GM18867 (cell line): ENCODE measurements at regions not wholly inside any gene's neighbourhood (a gene's known extent, or its start where the extent isn't known, plus 50 kb on each side); places are given as distances from the start of the nearest gene placed in this dataset.
"Not testable (repeated sequence)": the region's sequence is repeated elsewhere in the genome, so short reads cannot be mapped to it uniquely, and the experiment has no call there.

ENCODE experiments used
- ATAC-seq: cut with Tn5 transposase; IDR thresholded peaks from one replicate; pipeline ENCODE4 v1.9.1; 2021; ENCODE audit warnings: mild to moderate bottlenecking, moderate library complexity; ENCODE audit not compliant: unreplicated experiment

DNA sequence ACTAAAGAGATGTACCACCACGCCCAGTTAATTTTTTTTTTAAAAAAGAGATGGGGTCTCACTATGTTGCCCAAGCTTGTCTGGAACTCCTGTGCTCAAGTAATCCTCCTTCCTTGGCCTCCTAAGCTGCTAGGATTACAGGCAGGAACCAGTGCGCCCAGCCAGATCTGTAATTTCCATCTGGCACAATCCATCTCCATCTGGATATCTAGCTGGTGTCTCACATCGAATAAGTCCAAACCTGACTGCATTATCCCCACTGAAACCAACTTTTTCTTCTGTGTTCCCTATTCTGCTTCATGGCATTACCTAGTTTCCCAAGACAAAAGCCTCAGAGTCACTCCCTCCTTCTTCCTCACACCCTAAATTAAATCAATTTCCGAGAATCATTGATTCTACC, 125.8 kb upstream of the TEX13C start:
- ATAC-seq = no peak

DNA sequence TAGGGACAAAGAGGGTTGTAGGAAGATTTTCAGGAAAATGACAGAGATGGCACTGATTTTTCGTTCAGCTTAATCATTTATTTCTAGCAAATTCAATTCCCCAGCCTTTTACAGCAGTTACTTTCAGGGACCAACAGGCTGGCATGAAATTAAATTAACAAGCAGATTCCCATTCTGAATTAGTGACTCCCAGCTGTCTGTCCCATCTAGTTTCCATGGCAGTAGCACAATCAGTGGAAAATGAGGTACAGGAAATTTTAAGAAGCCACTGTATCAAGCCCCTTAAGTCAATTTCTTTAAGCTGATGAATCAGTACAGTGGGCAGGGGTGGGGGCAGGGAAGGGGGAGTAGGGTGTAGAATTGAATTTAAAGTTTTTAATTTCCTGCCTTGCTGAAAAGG, 121.1 kb upstream of the TEX13C start:
- ATAC-seq = no peak

DNA sequence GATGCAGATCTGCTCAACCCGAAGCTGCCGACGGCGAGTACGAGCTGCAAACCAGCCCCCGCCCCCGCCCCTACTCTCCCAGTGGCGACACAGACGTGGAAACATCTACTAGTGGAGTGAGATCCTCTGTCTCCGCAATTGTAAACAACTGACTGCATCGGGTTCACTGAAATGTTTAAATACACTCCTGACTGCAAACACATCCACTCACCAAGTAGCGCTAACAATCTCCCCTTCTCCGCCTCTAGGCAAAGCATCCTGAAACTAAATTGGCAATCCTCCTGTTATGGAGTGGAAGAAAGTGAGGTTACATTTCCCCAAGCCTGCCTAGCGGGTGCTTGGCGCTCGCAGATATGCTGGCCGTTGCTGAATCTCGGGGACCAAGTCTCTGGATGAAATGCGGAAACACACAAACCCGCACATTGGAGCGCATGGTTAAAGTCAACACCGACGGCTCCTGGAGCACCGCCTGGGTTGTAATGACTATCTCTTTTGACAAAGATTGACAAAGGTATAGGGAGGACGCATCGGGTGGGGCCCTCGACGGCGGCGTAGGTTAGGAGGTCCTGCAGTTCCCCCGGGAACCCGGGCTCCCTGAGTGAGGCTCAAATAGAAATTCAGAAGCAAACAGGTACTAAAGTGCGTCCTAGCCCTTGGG, 117.0 kb upstream of the TEX13C start:
- no peak for ATAC-seq

DNA sequence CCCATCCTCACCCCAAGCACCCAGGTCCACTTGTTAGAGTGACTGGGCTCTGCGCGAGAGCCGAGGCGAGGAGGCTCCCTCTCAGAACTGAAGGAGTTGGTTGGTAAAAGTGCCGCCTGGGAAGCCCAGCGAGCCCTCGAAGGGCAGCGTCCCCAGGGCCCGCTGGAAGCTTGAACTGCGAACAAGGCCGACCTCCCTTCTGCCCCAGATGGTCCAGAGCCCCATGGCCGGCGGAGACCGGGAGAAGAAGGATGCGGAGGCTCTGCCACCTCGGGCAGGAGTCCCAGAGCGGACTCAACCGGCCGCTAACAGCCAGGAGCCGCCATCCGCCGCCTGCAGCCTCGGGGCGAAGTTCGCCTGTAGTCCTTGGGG, 116.3 kb upstream of the TEX13C start:
- no peak for ATAC-seq

DNA sequence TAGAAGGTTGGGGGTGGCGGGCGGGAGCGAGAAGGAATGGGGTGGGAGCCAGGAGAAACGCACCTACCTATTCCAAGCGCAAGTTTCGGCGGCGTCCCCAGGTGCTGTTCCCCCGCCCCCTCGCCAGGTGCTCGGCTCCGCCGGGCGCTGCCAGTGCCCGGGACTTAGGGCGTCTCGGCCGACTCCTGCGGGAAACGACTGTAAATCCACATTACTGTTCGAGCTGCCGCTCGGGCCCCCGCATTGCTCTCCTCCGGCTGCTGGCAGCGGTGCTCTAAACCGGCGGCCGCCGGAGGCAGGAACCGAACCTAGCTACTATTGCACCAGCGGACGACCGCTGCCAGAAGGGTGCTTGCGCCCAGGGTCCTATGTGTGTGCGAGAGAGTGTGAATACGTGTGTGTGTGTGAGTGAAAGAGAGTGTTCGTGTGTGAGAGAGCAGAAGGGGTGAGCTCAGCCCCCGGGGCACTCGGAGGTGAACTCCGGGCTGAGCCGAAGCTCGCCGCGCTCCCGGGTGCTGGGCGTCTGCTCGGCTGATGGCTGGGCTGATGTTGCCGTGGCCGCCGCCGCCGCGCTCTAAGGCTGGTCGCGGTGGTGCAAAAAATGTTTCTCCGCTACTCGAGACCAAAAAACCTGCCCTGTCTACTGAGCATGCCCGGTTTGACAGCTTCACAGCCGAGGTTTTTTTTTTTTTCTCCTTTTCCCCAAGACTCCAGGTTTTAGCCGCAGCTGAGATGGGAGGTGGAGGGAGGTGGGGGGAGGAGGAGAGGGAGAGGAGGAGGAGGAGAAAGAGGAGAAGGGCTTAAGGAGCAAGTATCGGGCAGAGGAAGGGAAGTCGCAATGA, 115.7 kb upstream of the TEX13C start:
- no peak for ATAC-seq

DNA sequence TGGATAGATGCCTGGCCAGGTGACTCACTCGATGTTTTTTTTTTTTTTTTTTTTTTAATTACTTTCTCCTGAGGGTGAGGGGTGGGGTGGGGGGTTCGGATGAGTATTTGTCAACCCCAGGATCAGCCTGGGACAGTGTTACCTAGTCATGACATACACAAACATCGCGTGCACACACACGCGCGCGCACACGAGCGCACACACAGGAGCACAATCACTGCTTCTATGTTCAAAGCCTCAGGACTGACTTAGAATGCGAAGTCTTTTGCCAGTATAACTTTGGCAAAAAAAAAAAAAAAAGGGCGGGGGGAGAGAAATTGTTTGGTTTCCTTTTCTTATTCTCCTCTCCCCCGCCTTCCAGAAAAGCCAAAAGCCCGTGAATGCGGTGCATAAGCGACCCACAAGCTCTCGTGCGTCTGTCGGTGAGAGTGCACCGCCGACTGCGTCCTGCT, 115.0 kb upstream of the TEX13C start:
- no peak for ATAC-seq

DNA sequence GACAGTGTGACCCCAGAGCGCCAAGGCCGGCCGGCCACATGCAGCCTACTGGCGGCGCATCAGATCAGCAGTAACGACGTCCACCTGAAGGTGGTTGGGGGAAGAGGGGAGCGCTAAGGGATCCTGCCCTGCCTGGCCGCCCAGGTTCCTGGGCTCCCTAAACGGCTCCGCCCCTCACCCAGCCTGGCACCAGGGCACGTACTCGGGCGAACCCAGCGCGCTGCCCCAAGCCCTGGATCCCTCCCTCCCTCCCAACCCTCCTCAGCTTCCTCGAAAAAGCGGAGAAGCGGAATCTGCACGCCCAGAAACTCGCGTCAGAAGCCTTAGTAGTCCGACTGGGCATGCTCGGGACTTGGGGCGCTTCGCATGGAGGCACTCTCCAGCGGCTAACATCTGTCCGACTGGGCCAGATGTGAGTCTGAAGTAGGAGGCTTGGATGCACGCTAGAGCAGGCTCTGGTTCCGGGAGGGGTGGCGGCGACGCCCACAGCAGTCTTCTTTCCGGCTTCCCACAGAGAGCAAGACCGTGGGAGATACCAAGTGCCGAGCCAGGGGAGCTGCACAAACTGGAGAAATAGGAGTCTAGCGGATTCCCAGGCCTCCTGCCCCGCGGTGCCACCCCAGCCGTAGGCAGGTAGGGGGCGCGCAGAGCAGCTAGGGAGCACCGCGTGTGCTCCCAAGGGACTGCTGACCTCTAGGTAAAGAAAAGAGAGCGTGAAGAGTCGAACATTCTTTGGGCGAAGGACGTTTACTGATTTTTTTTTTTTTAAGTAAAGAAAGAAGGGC, 114.3 kb upstream of the TEX13C start:
- ATAC-seq = no peak

DNA sequence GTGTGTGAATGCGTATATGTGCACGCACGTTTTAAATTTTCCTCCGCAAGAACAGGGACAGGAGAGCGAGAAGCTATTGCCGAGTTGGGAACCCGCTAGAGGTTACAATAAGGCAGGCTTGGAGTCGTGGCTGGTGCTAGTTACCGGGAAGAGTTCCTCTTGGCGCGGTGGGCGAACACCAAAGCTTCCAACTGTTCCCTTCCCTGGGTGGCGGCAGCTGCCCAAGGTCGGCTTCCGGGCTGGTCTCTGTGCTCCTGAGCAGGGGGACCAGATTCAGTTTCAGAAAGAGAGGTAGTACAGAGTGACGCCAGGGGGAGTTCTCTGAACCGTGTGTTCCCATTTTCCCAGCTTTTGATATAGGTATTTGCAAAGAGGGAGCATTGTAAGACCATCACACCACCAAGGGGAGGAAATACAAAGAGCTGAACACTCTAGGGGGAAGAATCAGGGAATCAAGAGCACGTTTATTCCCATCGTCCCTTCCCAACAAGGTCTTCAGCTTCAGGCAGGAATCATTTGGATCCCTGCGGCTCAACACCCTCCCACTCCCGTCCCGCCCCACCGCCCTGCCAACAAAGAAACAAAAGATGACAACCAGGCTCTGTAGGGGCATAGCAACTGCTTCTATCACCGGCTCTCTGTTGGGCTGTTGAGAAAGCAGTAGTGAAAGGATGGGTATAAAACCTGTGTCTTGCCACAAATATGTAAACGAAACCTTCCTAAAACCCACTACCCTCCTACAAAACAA, 113.6 kb upstream of the TEX13C start:
- no peak for ATAC-seq

DNA sequence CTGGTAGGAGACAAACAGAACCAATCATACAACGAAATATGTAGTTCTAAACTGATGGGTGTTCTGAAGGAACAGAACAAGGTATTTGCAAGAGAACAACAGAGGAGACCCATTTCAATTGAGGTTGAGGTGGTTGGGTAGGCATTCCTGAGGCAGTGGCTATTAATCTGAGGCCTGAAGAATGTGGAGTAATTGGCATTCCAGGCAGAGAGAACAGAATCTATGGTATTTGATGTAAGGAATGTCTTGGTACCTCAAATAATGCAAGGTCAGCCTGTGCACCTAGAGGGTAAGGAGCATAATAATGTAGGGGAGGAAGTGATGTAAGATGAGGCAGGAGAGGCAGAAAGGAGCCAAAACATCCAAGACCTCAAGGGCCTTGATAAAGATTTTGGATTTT, 109.5 kb upstream of the TEX13C start:
- no peak for ATAC-seq

DNA sequence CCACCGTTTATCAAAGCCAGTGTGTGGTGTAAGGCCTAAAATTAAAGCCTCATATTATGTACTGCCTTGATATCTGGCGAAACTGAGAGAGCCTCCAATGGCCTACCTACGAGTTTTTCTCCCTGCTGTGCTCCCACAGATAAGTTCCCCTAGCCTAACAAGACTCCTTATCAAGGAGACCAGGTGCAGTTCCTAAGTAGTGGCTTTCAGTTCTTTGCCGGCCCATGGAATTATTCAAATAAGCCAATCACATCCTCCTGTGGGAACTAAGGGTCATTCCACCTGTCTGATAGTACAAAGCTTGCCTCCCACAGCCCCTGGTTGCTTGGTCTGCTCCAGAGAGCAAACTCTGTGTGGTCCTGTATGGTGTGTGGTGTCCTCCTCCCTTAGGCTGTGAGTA, 99.8 kb upstream of the TEX13C start:
- ATAC-seq = no peak

DNA sequence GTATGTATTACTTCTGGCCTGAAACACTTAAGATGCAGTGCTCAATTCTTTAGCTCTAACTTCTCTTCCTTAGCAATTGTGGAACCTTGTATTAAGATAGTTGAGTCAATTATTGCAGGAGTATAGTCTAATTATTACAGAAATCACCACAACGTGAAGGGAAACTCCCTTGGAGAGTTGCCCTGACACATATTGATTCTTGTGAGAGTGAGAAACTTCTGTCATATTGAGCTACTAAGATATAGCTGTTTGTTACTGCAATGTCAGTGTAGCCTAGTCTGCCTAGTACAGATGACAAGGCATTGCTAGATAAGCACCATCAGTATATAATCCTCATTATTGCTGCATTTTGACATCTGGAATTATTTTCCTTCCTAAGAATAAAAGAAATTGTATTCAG, 82.7 kb upstream of the TEX13C start:
- no peak for ATAC-seq

DNA sequence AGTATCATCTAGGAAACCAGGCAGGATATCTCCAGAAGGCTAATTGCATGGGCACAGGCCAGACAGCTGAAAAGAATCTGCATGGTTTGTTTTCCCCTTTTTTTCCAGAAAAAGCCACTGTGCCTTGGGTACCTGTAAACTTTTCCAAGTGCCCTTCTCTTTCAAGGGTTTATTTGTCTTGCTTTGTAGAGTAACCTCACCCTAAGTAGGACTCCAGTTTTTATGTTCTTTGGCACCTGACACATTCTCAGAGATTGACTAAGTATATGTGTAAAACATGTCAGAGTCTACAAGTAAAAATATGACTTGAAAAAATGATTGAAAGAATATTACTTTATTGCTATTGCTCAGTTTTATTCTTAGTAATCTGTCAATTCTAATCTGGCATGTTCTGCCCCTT, 70.7 kb upstream of the TEX13C start:
- no peak for ATAC-seq

DNA sequence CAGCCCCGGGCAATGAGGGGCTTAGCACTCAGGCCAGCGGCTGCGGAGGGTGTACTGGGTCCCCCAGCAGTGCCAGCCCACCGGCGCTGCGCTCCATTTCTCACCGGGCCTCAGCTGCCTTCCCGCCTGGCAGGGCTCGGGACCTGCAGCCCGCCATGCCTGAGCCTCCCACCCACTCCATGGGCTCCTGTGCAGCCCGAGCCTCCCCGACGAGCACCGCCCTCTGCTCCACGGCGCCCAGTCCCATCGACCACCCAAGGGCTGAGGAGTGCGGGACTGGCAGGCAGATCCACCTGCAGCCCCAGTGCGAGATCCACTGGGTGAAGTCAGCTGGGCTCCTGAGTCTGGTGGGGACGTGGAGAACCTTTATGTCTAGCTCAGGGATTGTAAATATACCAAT, 63.9 kb upstream of the TEX13C start:
- ATAC-seq = not testable (repeated sequence)

DNA sequence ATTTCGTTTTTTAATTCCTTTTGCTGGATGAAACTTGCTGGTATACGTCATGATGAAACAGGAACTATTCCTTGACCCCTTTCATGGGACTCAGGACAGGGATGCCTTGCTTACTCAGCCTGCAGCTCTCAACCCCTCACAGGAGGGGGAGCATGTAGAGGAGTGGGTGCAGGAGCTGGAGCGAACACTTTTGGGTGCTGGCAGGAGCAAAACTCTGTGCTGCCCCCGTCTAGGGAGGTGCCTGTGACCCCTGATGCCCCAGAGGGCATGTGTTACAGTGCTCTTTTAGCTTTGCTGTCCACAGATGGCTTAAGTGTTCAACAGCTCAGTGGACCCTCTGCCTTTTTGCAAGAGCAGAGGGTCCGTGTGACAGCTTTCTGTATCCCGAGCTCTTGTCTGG, 56.8 kb upstream of the TEX13C start:
- ATAC-seq = no peak

DNA sequence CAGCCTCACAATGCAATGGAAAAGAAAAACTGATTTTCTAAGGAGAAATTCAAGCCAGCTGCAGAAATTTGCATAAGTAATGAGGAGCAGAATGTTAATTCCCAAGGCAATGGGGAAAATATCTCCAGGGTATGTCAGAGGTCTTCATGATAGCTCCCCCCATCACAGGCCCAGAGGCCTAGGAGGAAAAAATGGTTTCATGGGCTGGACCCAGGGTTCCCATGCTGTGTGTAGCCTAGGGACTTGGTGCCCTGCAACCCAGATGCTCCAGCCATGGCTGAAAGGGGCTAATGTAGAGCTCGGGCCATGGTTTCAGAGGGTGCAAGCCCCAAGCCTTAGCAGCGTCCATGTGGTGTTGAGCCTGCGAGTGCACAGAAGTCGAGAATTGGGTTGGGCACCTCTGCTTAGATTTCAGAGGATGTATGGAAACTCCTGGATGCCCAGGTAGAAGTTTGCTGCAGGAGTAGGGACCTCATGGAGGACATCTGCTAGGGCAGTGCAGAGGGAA, 53.5 kb upstream of the TEX13C start:
- no peak for ATAC-seq
